GM18519 (cell line): ENCODE measurements at regions not wholly inside any gene's neighbourhood (a gene's known extent, or its start where the extent isn't known, plus 50 kb on each side); places are given as distances from the start of the nearest gene placed in this dataset.

Experiments
- ATAC-seq: cut with Tn5 transposase; IDR thresholded peaks from one replicate; pipeline ENCODE4 v1.9.1; 2021; ENCODE audit warnings: mild to moderate bottlenecking, moderate library complexity; ENCODE audit not compliant: unreplicated experiment, low FRiP score

GRCh38 chr11:121950160-121950559, 165.9 kb downstream of the BLID start:
- no peak for ATAC-seq

- no peak for ATAC-seq
These were observed 169.5 kb downstream of the BLID start for GRCh38 chr11:121946514-121946913.

- ATAC-seq: no peak
These were observed 171.3 kb downstream of the BLID start for GRCh38 chr11:121944556-121945230.

- no peak for ATAC-seq
These were observed 177.9 kb downstream of the BLID start for GRCh38 chr11:121938076-121938475.

GRCh38 chr11:121936781-121937447, 179.1 kb downstream of the BLID start:
- no peak for ATAC-seq

- no peak for ATAC-seq
These were observed 179.6 kb downstream of the BLID start for GRCh38 chr11:121936370-121936769.

GRCh38 chr11:121933694-121934093, 182.3 kb downstream of the BLID start:
- ATAC-seq: no peak

- no peak for ATAC-seq
These were observed 182.7 kb downstream of the BLID start for GRCh38 chr11:121933294-121933693.

- ATAC-seq: no peak
These were observed 183.3 kb downstream of the BLID start for GRCh38 chr11:121932646-121933185.

- ATAC-seq: no peak
These were observed 184.2 kb downstream of the BLID start for GRCh38 chr11:121931748-121932352.

- ATAC-seq: no peak
These were observed 184.9 kb downstream of the BLID start for GRCh38 chr11:121931121-121931520.

- ATAC-seq: no peak
These were observed 185.7 kb downstream of the BLID start for GRCh38 chr11:121930004-121930965.

- ATAC-seq: no peak
These were observed 186.4 kb downstream of the BLID start for GRCh38 chr11:121929581-121929980.

- no peak for ATAC-seq
These were observed 187.1 kb downstream of the BLID start for GRCh38 chr11:121928597-121929580.

GRCh38 chr11:121927789-121928188, 188.2 kb downstream of the BLID start:
- no peak for ATAC-seq

GRCh38 chr11:121927097-121927785, 188.8 kb downstream of the BLID start:
- no peak for ATAC-seq

GRCh38 chr11:121924191-121924590, 191.8 kb downstream of the BLID start:
- ATAC-seq: no peak

GRCh38 chr11:121917482-121917881, 198.5 kb downstream of the BLID start:
- no peak for ATAC-seq
